Activated naive CD8-positive, alpha-beta T cell treated with anti-CD3 and anti-CD28 coated beads, Interleukin-2, amount 10 ng/mL, durations not matched to agents 7 days and 5 days (primary cell): ENCODE measurements at regions not wholly inside any gene's neighbourhood (a gene's known extent, or its start where the extent isn't known, plus 50 kb on each side); places are given as distances from the start of the nearest gene placed in this dataset.
"Not testable (repeated sequence)": the region's sequence is repeated elsewhere in the genome, so short reads cannot be mapped to it uniquely, and the experiment has no call there.

ENCODE experiments used
- ATAC-seq: fragments of 150-1000 bp; cut with Tn5 transposase; one replicate; pipeline ENCODE4 v1.10.0; 2021; ENCODE audit warnings: low read depth, moderate library complexity
- POLR2A ChIA-PET: fragments of 350-600 bp; sonication (Branson Sonifier 250); formaldehyde crosslinking; loops from one replicate; lab custom pipeline; 2021; ENCODE audit warnings: antibody characterized with exemption; lab: Charles Lee
- DNase-seq: peaks from one replicate; pipeline ENCODE4 v3.0.0; 2021
- H3K27ac Mint-ChIP-seq: one replicate; pipeline ENCODE4 v1.8.0; 2022; ENCODE audit warnings: mild to moderate bottlenecking, mixed read lengths
- H3K27me3 Mint-ChIP-seq: one replicate; pipeline ENCODE4 v1.8.0; 2022; ENCODE audit warnings: mild to moderate bottlenecking, moderate library complexity, mixed read lengths
- H3K36me3 Mint-ChIP-seq: one replicate; pipeline ENCODE4 v1.8.0; 2021; ENCODE audit warnings: mild to moderate bottlenecking, mixed read lengths
- H3K4me1 Mint-ChIP-seq: one replicate; pipeline ENCODE4 v1.8.0; 2021; ENCODE audit warnings: mixed read lengths
- H3K4me3 Mint-ChIP-seq: one replicate; pipeline ENCODE4 v1.8.0; 2022; ENCODE audit warnings: mild to moderate bottlenecking, moderate library complexity, mixed read lengths
- H3K9me3 Mint-ChIP-seq: one replicate; pipeline ENCODE4 v1.8.0; 2021; ENCODE audit warnings: mixed read lengths

GRCh38 chr16:58863761-58864160 lies 129.6 kb upstream of the GOT2 start:
- ATAC-seq, result no peak
- Mint-ChIP-seq H3K36me3 (no peaks in the 10 kb centered on the region), H3K27me3 (peaks cover 3% of the 10 kb centered on the region), H3K27ac (no peak overlapping the region), H3K4me3 (no peak overlapping the region), H3K4me1 (no peaks in the 10 kb centered on the region), H3K9me3 (no peaks in the 10 kb centered on the region)
- POLR2A ChIA-PET, result no interaction called here
- no peak for DNase-seq

DNA sequence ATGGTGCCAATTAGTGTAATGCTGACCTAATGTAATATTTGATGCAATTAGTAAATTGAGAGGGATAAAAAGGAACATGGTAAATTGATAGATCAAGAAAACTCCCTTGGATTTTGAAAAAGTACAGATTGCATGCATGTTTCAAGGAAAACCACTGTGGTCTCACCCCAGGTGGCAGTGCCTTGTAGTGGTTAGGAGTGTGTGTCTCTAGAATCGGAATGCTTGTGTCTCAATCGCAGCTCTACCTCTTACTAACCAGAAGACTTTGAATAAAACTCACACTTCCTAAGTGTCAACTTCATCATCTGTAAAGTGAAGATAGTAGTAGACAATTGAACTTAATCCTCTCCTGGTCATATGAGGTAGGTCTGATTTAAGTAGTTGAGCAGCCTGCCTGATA lies 128.9 kb upstream of the GOT2 start:
- no peak overlapping the region for H3K4me3 Mint-ChIP-seq
- DNase-seq, result no peak
- POLR2A ChIA-PET, result no interaction called here
- H3K4me1 Mint-ChIP-seq, result no peaks in the 10 kb centered on the region
- no peak for ATAC-seq
- no peaks in the 10 kb centered on the region for H3K36me3 Mint-ChIP-seq
- H3K27me3 Mint-ChIP-seq, result peaks cover 3% of the 10 kb centered on the region
- no peaks in the 10 kb centered on the region for H3K9me3 Mint-ChIP-seq
- H3K27ac Mint-ChIP-seq, result no peak overlapping the region

GRCh38 chr16:58862334-58863021 lies 128.4 kb upstream of the GOT2 start:
- Mint-ChIP-seq H3K4me1 (no peaks in the 10 kb centered on the region), H3K36me3 (no peaks in the 10 kb centered on the region), H3K4me3 (no peak overlapping the region), H3K27me3 (peaks cover 3% of the 10 kb centered on the region), H3K9me3 (no peaks in the 10 kb centered on the region), H3K27ac (no peak overlapping the region)
- no peak for ATAC-seq
- POLR2A ChIA-PET, result no interaction called here
- no peak for DNase-seq

GRCh38 chr16:58859958-58860669 lies 126.0 kb upstream of the GOT2 start:
- Mint-ChIP-seq H3K4me3 (no peak overlapping the region), H3K27ac (no peak overlapping the region), H3K9me3 (no peaks in the 10 kb centered on the region), H3K4me1 (no peaks in the 10 kb centered on the region), H3K27me3 (peaks cover 3% of the 10 kb centered on the region), H3K36me3 (no peaks in the 10 kb centered on the region)
- no peak for ATAC-seq
- DNase-seq, result no peak
- POLR2A ChIA-PET, result no interaction called here

DNA sequence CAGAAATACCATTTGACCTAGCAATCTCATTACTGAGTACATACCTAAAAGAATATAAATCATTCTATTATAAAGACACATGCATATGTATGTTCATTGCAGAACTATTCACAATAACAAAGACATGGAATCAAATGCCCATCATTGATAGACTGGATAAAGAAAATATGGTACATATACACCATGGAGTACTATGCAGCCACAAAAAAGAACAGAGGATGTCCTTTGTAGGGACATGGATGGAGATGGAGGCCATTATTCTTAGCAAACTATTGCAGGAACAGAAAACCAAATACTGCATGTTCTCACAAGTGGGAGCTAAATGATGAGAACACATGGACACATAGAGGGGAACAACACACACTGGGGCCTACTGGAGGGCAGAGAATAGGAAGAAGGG lies 124.5 kb upstream of the GOT2 start:
- ATAC-seq, H3K27me3 Mint-ChIP-seq, DNase-seq, H3K4me1 Mint-ChIP-seq, H3K9me3 Mint-ChIP-seq, H3K4me3 Mint-ChIP-seq, H3K36me3 Mint-ChIP-seq, H3K27ac Mint-ChIP-seq, POLR2A ChIA-PET: not testable (repeated sequence)

DNA sequence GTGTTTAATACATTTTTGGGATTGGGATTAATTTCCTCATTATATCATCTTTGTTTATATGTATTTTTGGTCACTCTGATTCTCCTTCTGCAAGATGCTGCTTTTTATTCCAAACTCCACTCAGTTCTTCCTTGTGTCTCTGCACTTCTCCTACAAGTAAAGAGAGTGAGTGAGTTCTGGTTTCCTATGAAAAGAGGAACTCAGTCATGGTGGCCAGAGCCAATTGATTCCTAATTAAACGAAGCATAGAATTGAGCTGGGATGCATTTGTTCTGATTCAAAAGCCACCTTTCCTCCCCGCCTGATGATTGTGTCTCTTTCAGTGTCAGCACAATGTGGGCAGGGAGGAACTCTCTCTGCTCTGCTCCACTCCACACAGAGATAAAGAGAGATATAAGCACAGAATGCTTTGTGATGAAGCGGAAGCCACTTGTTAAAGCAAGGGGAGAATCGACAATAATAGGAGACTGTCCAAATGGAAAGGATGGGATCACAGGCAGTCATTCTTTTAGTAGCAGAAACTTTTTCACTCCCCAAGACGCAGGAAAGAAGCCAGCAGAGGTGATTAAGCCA lies 121.3 kb upstream of the GOT2 start:
- Mint-ChIP-seq H3K4me3 (no peak overlapping the region), H3K27ac (no peak overlapping the region), H3K9me3 (no peaks in the 10 kb centered on the region), H3K4me1 (no peaks in the 10 kb centered on the region), H3K27me3 (peaks cover 4% of the 10 kb centered on the region), H3K36me3 (no peaks in the 10 kb centered on the region)
- ATAC-seq (no peak), DNase-seq (no peak)
- POLR2A ChIA-PET, result no interaction called here

DNA sequence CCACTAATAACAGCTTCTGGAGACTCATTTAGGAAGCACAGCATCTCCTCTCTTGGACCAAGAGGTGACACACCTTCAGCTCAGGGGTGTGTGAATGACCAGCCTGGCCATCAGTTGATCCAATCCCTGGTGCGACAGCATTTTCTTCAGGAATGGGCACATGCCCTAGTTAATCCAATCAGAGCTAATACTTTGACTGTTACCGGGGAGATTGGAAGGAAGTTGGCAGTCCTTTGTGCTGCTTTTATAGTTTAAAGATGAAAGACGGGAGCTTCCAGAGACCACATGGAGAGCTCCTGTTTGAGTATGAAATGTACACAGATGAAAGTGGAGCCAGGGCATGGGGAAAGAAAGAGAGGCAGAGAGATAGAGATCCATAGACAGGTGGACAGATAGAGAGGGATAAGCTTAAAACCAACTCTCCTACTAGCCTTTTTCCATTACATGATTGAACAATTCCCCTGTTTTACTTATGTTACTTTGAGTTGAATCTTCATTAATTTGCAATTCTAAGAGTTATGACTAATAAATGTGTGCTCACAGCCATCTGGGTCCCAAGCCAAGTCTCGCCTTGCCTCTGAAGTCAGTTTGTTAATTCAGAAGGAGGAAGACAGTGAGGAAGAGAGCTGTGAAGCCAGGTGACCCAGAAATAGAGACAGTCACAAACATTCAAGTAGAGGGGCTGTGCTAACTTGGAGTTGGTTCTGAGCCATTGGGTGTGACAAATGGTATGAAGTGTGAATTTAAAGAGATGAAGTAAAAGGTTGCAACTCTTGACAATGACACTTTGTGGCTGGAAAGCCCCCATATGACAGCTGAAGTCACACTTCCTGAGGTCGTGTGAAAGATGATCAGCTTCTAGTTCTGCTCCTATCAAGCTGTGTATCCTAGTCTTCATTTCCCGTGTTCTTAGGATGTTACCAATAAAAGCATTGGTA lies 120.0 kb upstream of the GOT2 start:
- POLR2A ChIA-PET, result no interaction called here
- DNase-seq (no peak), ATAC-seq (no peak)
- no peak overlapping the region for H3K27ac Mint-ChIP-seq
- no peaks in the 10 kb centered on the region for H3K4me1 Mint-ChIP-seq
- H3K27me3 Mint-ChIP-seq, result peaks cover 4% of the 10 kb centered on the region
- H3K4me3 Mint-ChIP-seq, result no peak overlapping the region
- no peaks in the 10 kb centered on the region for H3K36me3 Mint-ChIP-seq
- no peaks in the 10 kb centered on the region for H3K9me3 Mint-ChIP-seq

DNA sequence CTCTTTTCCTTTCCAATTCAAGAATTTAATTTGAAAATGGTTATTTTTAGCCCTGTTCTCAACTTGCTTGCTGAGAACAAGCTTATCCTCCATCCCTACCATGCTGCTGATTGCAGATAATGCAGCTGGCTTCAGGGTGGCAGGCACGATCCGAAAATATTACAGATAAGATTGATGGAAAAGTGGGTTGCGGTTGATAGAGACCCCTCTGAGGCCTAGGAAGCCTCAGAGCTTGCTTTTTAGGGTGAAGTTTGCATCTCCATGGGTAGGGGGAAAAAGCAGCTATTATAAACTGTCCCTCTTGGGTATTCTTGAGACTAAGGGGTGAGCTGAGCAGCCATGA lies 116.5 kb upstream of the GOT2 start:
- Mint-ChIP-seq H3K27me3 (peaks cover 4% of the 10 kb centered on the region), H3K4me1 (no peaks in the 10 kb centered on the region), H3K36me3 (no peaks in the 10 kb centered on the region), H3K9me3 (no peaks in the 10 kb centered on the region), H3K27ac (no peak overlapping the region), H3K4me3 (no peak overlapping the region)
- no peak for ATAC-seq
- DNase-seq, result no peak
- POLR2A ChIA-PET, result no interaction called here

GRCh38 chr16:58850019-58850677 lies 116.0 kb upstream of the GOT2 start:
- ATAC-seq, result no peak
- Mint-ChIP-seq H3K36me3 (no peaks in the 10 kb centered on the region), H3K4me1 (no peaks in the 10 kb centered on the region), H3K27me3 (peaks cover 4% of the 10 kb centered on the region), H3K9me3 (no peaks in the 10 kb centered on the region), H3K27ac (no peak overlapping the region), H3K4me3 (no peak overlapping the region)
- POLR2A ChIA-PET, result no interaction called here
- no peak for DNase-seq

DNA sequence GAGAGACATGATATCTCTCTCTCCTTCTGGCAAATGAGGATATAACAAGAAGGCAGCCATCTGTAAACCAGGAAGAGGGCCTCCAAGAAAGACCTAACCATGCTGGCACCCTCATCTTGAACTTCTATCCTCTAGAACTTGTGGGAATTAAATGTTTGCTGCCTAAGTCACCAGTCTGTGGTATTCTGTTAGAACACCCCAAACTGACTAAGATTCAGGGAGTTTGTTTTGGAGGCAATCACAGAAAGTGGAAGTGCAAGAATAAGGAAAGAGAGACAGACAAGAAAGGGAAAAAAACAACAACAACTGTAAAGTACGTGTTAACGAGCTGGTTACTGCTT lies 114.5 kb upstream of the GOT2 start:
- Mint-ChIP-seq H3K27me3 (peaks cover 2% of the 10 kb centered on the region), H3K27ac (no peak overlapping the region), H3K4me3 (no peak overlapping the region), H3K36me3 (no peaks in the 10 kb centered on the region), H3K9me3 (no peaks in the 10 kb centered on the region), H3K4me1 (no peaks in the 10 kb centered on the region)
- POLR2A ChIA-PET, result no interaction called here
- ATAC-seq (no peak), DNase-seq (no peak)

GRCh38 chr16:58847902-58848661 lies 114.0 kb upstream of the GOT2 start:
- no peaks in the 10 kb centered on the region for H3K9me3 Mint-ChIP-seq
- no peaks in the 10 kb centered on the region for H3K36me3 Mint-ChIP-seq
- H3K27ac Mint-ChIP-seq, result no peak overlapping the region
- peaks cover 2% of the 10 kb centered on the region for H3K27me3 Mint-ChIP-seq
- H3K4me1 Mint-ChIP-seq, result no peaks in the 10 kb centered on the region
- POLR2A ChIA-PET, result no interaction called here
- ATAC-seq (no peak), DNase-seq (no peak)
- H3K4me3 Mint-ChIP-seq, result no peak overlapping the region

DNA sequence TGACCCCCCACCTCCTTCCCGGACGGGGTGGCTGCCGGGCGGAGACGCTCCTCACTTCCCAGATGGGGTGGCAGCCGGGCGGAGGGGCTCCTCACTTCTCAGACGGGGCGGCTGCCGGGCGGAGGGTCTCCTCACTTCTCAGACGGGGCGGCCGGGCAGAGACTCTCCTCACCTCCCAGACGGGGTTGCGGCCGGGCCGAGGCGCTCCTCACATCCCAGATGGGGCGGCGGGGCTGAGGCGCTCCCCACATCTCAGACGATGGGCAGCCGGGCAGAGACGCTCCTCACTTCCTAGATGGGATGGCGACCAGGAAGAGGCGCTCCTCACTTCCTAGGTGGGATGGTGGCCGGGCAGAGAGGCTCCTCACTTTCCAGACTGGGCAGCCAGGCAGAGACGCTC lies 112.1 kb upstream of the GOT2 start:
- DNase-seq, H3K27me3 Mint-ChIP-seq, H3K4me3 Mint-ChIP-seq, H3K27ac Mint-ChIP-seq, H3K4me1 Mint-ChIP-seq, POLR2A ChIA-PET, ATAC-seq, H3K36me3 Mint-ChIP-seq, H3K9me3 Mint-ChIP-seq: not testable (repeated sequence)

DNA sequence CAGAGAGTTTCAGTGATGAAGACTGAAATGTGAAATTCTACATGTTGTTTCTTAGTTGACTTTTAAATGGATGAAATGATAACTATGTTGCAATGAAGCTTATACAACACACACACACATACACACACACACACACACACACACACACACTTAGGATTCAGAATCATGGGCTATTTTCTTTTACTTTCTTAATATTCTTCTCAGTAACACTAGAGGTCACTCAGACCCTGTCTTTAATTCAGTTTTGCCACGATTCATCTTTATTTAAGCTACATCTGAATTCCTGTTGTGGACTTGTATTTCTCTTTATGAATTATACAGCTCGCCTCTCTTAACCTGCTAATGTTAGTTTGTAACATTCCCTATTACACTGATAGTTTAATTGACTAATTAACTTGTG lies 109.6 kb upstream of the GOT2 start:
- ATAC-seq, result no peak
- no peak overlapping the region for H3K27ac Mint-ChIP-seq
- peaks cover 2% of the 10 kb centered on the region for H3K27me3 Mint-ChIP-seq
- H3K9me3 Mint-ChIP-seq, result no peaks in the 10 kb centered on the region
- H3K4me1 Mint-ChIP-seq, result no peaks in the 10 kb centered on the region
- H3K4me3 Mint-ChIP-seq, result no peak overlapping the region
- no peaks in the 10 kb centered on the region for H3K36me3 Mint-ChIP-seq
- POLR2A ChIA-PET, result no interaction called here
- no peak for DNase-seq
